ENCODE measurements at regions not wholly inside any gene's neighbourhood (a gene's known extent, or its start where the extent isn't known, plus 50 kb on each side); places are given as distances from the start of the nearest gene placed in this dataset.

DNA sequence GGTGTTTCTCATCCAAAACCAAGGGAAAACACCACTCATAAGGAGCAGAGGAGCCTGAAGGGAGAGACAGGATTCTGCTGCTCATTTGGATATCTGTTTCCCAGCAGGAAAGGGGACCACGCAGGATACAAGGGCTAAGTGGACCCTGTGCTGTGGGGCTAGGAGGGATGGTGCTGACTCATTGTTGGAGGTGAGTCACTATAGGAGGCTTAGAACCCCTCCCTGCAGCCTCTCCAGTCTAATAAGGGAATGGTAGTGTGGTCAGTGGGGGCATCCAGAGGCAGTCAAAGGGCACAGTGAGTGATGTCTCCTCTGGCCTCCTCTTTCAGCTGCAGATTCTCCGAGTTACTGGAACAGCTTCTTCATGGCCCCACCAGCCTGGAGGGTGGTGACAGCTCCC, 442.3 kb downstream of the TUBA3C start:
- TF ChIP-seq, protein P1, sequence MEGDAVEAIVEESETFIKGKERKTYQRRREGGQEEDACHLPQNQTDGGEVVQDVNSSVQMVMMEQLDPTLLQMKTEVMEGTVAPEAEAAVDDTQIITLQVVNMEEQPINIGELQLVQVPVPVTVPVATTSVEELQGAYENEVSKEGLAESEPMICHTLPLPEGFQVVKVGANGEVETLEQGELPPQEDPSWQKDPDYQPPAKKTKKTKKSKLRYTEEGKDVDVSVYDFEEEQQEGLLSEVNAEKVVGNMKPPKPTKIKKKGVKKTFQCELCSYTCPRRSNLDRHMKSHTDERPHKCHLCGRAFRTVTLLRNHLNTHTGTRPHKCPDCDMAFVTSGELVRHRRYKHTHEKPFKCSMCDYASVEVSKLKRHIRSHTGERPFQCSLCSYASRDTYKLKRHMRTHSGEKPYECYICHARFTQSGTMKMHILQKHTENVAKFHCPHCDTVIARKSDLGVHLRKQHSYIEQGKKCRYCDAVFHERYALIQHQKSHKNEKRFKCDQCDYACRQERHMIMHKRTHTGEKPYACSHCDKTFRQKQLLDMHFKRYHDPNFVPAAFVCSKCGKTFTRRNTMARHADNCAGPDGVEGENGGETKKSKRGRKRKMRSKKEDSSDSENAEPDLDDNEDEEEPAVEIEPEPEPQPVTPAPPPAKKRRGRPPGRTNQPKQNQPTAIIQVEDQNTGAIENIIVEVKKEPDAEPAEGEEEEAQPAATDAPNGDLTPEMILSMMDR (IDR thresholded peaks at IDR 0.05; ENCODE audit: low read length): no peak
- TF ChIP-seq EZH2phosphoT487 (IDR thresholded peaks at IDR 0.05; ENCODE audit: low read length): no peak
- no peak for TF ChIP-seq EZH2 (optimal IDR thresholded peaks at IDR 0.05; ENCODE audit: low read depth, low read length)

All from MM.1S (cell line).